ENCODE measurements at regions not wholly inside any gene's neighbourhood (a gene's known extent, or its start where the extent isn't known, plus 50 kb on each side); places are given as distances from the start of the nearest gene placed in this dataset.

DNA sequence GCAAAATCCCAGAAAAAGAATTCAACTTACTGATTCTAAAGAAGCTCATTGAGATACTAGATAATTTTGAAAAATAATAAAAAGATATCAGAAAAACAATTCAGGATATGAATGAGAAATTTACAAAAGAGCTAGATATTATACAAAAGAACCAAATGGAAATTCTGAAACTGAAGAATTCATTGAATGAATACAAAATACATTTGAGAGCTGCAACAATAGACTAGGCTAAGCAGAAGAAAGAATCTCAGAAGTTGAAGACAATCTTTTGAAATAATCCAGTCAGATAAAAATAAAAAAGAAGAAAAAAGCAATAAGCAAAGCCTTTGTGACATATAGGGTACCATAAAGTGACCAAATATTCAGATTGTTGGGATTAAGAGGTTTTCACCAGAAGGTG is 206.0 kb downstream of the CD109 start:
- TF ChIP-seq, protein P1, sequence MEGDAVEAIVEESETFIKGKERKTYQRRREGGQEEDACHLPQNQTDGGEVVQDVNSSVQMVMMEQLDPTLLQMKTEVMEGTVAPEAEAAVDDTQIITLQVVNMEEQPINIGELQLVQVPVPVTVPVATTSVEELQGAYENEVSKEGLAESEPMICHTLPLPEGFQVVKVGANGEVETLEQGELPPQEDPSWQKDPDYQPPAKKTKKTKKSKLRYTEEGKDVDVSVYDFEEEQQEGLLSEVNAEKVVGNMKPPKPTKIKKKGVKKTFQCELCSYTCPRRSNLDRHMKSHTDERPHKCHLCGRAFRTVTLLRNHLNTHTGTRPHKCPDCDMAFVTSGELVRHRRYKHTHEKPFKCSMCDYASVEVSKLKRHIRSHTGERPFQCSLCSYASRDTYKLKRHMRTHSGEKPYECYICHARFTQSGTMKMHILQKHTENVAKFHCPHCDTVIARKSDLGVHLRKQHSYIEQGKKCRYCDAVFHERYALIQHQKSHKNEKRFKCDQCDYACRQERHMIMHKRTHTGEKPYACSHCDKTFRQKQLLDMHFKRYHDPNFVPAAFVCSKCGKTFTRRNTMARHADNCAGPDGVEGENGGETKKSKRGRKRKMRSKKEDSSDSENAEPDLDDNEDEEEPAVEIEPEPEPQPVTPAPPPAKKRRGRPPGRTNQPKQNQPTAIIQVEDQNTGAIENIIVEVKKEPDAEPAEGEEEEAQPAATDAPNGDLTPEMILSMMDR (conservative IDR thresholded peaks at IDR 0.05; ENCODE audit: low read length), result no peak
- H3K4me3 ChIP-seq (ENCODE audit: low read length), result no peak overlapping the region
- DNase-seq (ENCODE audit: low read depth), result no peak

GRCh38 chr6:73901311-73901710 is 205.3 kb downstream of the CD109 start:
- DNase-seq (ENCODE audit: low read depth), result no peak
- TF ChIP-seq, protein P1 (conservative IDR thresholded peaks at IDR 0.05; ENCODE audit: low read length), result no peak
- H3K4me3 ChIP-seq (ENCODE audit: low read length), result no peak overlapping the region

DNA sequence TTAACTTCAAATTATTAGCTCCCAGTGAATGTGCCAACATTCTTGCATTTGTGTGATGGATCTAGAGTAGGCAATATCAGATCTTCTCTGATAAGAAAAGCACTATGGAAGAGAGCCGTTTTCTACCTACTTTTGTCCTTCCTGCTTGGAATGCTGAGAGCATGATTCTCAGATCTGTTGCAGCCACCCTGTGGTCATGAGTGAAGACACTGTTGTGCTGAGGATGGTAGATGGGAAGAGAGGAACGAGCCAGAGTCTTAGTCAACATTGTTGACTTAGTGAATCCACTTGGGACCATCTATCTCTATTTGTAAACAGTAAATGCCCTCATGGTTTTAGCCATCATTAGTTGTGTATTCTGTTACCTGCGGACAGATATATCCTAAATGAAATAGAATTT is 202.6 kb downstream of the CD109 start:
- TF ChIP-seq, protein P1 (conservative IDR thresholded peaks at IDR 0.05; ENCODE audit: low read length), result peak; percentile 41
- peak; percentile 21 for DNase-seq (ENCODE audit: low read depth)
- no peak overlapping the region for H3K4me3 ChIP-seq (ENCODE audit: low read length)

GRCh38 chr6:73893696-73894095 is 197.7 kb downstream of the CD109 start:
- TF ChIP-seq, protein P1 (conservative IDR thresholded peaks at IDR 0.05; ENCODE audit: low read length), result no peak
- DNase-seq (ENCODE audit: low read depth), result peak; percentile 42
- no peak overlapping the region for H3K4me3 ChIP-seq (ENCODE audit: low read length)

DNA sequence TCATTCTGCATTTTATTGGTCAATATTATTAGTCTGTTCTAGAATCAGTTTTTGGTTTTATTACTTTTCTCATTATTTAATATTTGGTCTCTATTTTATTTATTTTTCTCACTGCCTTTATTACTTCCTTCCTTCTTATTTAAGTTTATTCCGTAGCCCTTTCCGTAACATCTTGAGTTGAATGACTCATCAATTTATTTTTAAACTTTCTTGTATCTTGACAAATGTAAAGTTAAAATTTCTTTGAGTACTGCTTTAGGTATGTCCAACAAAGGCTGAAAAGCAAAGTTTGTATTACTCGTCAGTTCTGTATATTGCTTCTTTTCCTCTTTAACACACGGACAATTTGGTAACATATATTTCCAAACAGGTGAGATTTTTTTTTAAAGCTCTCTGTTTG is 192.0 kb downstream of the CD109 start:
- no peak for DNase-seq (ENCODE audit: low read depth)
- TF ChIP-seq, protein P1 (conservative IDR thresholded peaks at IDR 0.05; ENCODE audit: low read length), result no peak
- H3K4me3 ChIP-seq (ENCODE audit: low read length), result no peak overlapping the region

- DNase-seq (ENCODE audit: low read depth), result no peak
- TF ChIP-seq, protein P1 (conservative IDR thresholded peaks at IDR 0.05; ENCODE audit: low read length), result no peak
- H3K4me3 ChIP-seq (ENCODE audit: low read length), result no peak overlapping the region
Observed at GRCh38 chr6:73885393-73885792, 189.4 kb downstream of the CD109 start.

GRCh38 chr6:73884540-73884939 is 188.5 kb downstream of the CD109 start:
- no peak overlapping the region for H3K4me3 ChIP-seq (ENCODE audit: low read length)
- no peak for DNase-seq (ENCODE audit: low read depth)
- TF ChIP-seq, protein P1 (conservative IDR thresholded peaks at IDR 0.05; ENCODE audit: low read length), result no peak

All from AG10803 (cell line).